ENCODE measurements at regions not wholly inside any gene's neighbourhood (a gene's known extent, or its start where the extent isn't known, plus 50 kb on each side); places are given as distances from the start of the nearest gene placed in this dataset.
A peak's percentile ranks its signal among the peaks of the same experiment; 100 is the strongest.

- H3K27ac ChIP-seq: peak overlapping the region; percentile 93
- no peaks in the 10 kb centered on the region for H3K27me3 ChIP-seq
- H3K9me3 ChIP-seq: no peaks in the 10 kb centered on the region
- TF ChIP-seq CTCF (IDR thresholded peaks at IDR 0.05): no peak
- peaks cover 56 to 67% of the 10 kb centered on the region in 2 experiments for H3K4me1 ChIP-seq (ENCODE audit: control insufficient read depth in 1 of 2, insufficient read depth in 1 of 2, low read depth in 1 of 2, low read length in 1 of 2)
- no peaks in the 10 kb centered on the region for H3K36me3 ChIP-seq
- no peak overlapping the region for H3K4me3 ChIP-seq (ENCODE audit: low read depth in 1 of 2, low read length in 1 of 2)
These were observed 54.8 kb upstream of the EDN1 start for GRCh38 chr6:12235341-12235740.

GRCh38 chr6:12238219-12238618 lies 51.9 kb upstream of the EDN1 start:
- Histone ChIP-seq H3K4me1 (ENCODE audit: control insufficient read depth in 1 of 2, insufficient read depth in 1 of 2, low read depth in 1 of 2, low read length in 1 of 2) (peaks cover 74 to 84% of the 10 kb centered on the region in 2 experiments), H3K9me3 (no peaks in the 10 kb centered on the region), H3K4me3 (ENCODE audit: low read depth in 1 of 2, low read length in 1 of 2) (no peak overlapping the region), H3K36me3 (no peaks in the 10 kb centered on the region), H3K27ac (peak overlapping the region; percentile 46), H3K27me3 (no peaks in the 10 kb centered on the region)
- no peak for TF ChIP-seq CTCF (IDR thresholded peaks at IDR 0.05)

Data from neutrophil (primary cell).